Suprapubic skin (tissue), 4 donors: ENCODE measurements at regions not wholly inside any gene's neighbourhood (a gene's known extent, or its start where the extent isn't known, plus 50 kb on each side); places are given as distances from the start of the nearest gene placed in this dataset.

Experiments used
- CTCF ChIP-seq, 2 donors: fragments of 200-600 bp in 1 of 2; fragments of 450-650 bp in 1 of 2; sonication (generic) in 1 of 2; IDR thresholded peaks; one replicate each; pipeline ENCODE4 v1.5.1; 2016 to 2019; ENCODE audit warnings: antibody characterized with exemption in 2 of 2, mild to moderate bottlenecking in 1 of 2, moderate library complexity in 1 of 2
- EP300 ChIP-seq: sonication (generic); formaldehyde crosslinking; IDR thresholded peaks from one replicate; pipeline ENCODE4 v1.6.1; 2017; ENCODE audit warnings: antibody characterized with exemption
- POLR2A ChIP-seq, 2 donors: fragments of 450-650 bp; IDR thresholded peaks; one replicate each; pipeline ENCODE4 v1.6.1; 2017; ENCODE audit warnings: antibody characterized with exemption in 2 of 2, mild to moderate bottlenecking in 2 of 2, moderate library complexity in 2 of 2
- POLR2AphosphoS5 ChIP-seq, 3 donors: sonication (generic); formaldehyde crosslinking; IDR thresholded peaks; one replicate each; pipeline ENCODE4 v1.6.1; 2017; ENCODE audit warnings: antibody characterized with exemption in 3 of 3

DNA sequence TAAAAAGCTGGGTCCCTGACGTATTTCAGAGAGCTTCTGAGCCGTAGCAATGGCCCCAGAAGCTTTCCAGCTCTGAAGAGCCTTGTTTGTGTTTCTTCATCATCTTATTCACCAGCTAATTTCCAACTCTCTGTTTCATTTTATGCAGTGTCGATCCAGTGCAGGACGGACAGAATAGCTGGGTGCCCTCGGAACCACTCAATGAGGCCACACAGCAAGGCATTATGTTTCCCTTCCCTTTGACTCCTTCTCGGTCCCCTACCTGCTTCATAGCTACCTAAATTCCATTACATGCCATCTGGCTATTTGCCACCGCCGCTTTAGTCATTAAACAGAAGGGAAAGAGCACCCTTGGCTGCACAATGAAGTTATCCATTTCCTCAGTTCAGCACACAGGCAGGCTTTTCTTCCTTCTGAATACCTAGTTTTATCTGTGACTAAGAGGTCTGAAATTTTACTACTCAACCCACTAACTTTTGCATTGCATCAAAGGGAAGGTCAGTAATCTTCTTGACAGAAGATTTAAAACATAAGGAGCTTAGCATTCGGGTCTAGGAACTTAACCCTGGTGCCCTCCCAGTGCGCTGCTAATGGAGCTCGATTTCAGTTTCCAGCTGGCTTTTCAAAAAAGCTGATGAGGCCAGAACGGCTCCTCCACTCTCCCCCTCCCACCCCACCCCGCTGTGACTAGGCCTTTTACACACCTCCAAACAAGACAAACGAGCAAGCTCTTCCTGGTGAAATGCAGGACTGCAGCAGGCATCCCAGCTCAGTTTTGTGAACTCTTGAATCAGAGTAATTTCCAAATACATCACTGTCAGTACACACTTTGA, 176.8 kb downstream of the GXYLT1 start:
- TF ChIP-seq CTCF (IDR thresholded peaks at IDR 0.05) (no peak), POLR2A (IDR thresholded peaks at IDR 0.05) (no peak), POLR2AphosphoS5 (IDR thresholded peaks at IDR 0.05) (no peak), EP300 (no peak)
